Sigmoid colon (tissue), 6 donors: ENCODE measurements at regions not wholly inside any gene's neighbourhood (a gene's known extent, or its start where the extent isn't known, plus 50 kb on each side); places are given as distances from the start of the nearest gene placed in this dataset.

ENCODE experiments used
- DNase-seq: peaks from one replicate; pipeline ENCODE4 v3.0.0-alpha.2; 2019
- H3K27ac ChIP-seq, 4 donors: fragments of 200-600 bp; sonication (generic); one replicate each; pipeline ENCODE4 v1.5.1; 2016 to 2019; ENCODE audit warnings: mild to moderate bottlenecking in 1 of 4
- H3K27me3 ChIP-seq, 3 donors: fragments of 200-600 bp; sonication (generic); one replicate each; pipeline ENCODE4 v1.5.1; 2019; ENCODE audit warnings: mild to moderate bottlenecking in 1 of 3
- H3K36me3 ChIP-seq, 4 donors: fragments of 200-600 bp; sonication (generic); one replicate each; pipeline ENCODE4 v1.5.1; 2016 to 2019
- H3K4me1 ChIP-seq, 4 donors: fragments of 200-600 bp; sonication (generic); one replicate each; pipeline ENCODE4 v1.5.1; 2017 to 2019
- H3K4me3 ChIP-seq, 4 donors: fragments of 200-600 bp; sonication (generic); one replicate each; pipeline ENCODE4 v1.5.1; 2017 to 2019; ENCODE audit warnings: mild to moderate bottlenecking in 2 of 4, moderate library complexity in 1 of 4
- H3K9me3 ChIP-seq, 4 donors: fragments of 200-600 bp in 3 of 4; sonication (generic) in 3 of 4; one replicate each; pipeline versions ENCODE4 v1.5.1 to v1.6.1; 2013 to 2019
- CTCF ChIP-seq, 4 experiments: fragments of 450-650 bp in 3 of 4; fragments of 200-600 bp in 1 of 4; IDR thresholded peaks; one replicate each; pipeline ENCODE4 v1.5.1; 2016 to 2019; ENCODE audit warnings: antibody characterized with exemption in 4 of 4, mild to moderate bottlenecking in 3 of 4, moderate library complexity in 2 of 4
- EP300 ChIP-seq, 4 donors: sonication (generic); formaldehyde crosslinking; IDR thresholded peaks; one replicate each; pipeline ENCODE4 v1.6.1; 2017; ENCODE audit warnings: antibody characterized with exemption in 4 of 4
- POLR2A ChIP-seq, 2 donors: fragments of 450-650 bp; IDR thresholded peaks; one replicate each; pipeline ENCODE4 v1.6.1; 2016; ENCODE audit warnings: antibody characterized with exemption in 2 of 2, mild to moderate bottlenecking in 2 of 2, moderate library complexity in 2 of 2
- POLR2AphosphoS5 ChIP-seq, 4 donors: sonication (generic); formaldehyde crosslinking; IDR thresholded peaks; one replicate each; pipeline ENCODE4 v1.6.1; 2017; ENCODE audit warnings: antibody characterized with exemption in 4 of 4
- WGBS, 2 donors: extraction: QIAGEN DNeasy Blood & Tissue Kit; methylation state at CpG; one replicate each; pipeline ENCODE4 v1.1.7; 2013; 5-methylcytosine and 5-hydroxymethylcytosine counted together
- intact Hi-C: fragments of 100-400 bp; cut with DNase I; formaldehyde crosslinking; loops from one replicate; pipeline ENCODE4 v1.15.1; 2023
- donor health status: healthy with polysubstance abuse.
- donor health status: healthy.

GRCh38 chr7:121493553-121493952 is 97.4 kb upstream of the FAM3C start:
- no peaks in the 10 kb centered on the region for H3K4me1 ChIP-seq
- H3K27me3 ChIP-seq = no peaks in the 10 kb centered on the region
- H3K27ac ChIP-seq = no peak overlapping the region
- H3K36me3 ChIP-seq = no peaks in the 10 kb centered on the region
- no peak overlapping the region for H3K4me3 ChIP-seq
- intact Hi-C loops = no loop called here
- no peak for DNase-seq
- 11 to 41% methylated on average over 1 of the region's 1 CpG for WGBS, 2 donors
- no peak for TF ChIP-seq CTCF (IDR thresholded peaks at IDR 0.05)
- no peak for TF ChIP-seq POLR2AphosphoS5 (IDR thresholded peaks at IDR 0.05)
- TF ChIP-seq POLR2A (IDR thresholded peaks at IDR 0.05) = no peak
- TF ChIP-seq EP300 (IDR thresholded peaks at IDR 0.05) = no peak
- H3K9me3 ChIP-seq = no peaks in the 10 kb centered on the region

- no peak overlapping the region for H3K4me3 ChIP-seq
- DNase-seq = no peak
- no peak overlapping the region for H3K27ac ChIP-seq
- TF ChIP-seq POLR2A (IDR thresholded peaks at IDR 0.05) (no peak), CTCF (IDR thresholded peaks at IDR 0.05) (no peak), EP300 (IDR thresholded peaks at IDR 0.05) (no peak), POLR2AphosphoS5 (IDR thresholded peaks at IDR 0.05) (no peak)
- no peaks in the 10 kb centered on the region for H3K36me3 ChIP-seq
- H3K4me1 ChIP-seq = peaks cover 0 to 18% (median 17%) of the 10 kb centered on the region in 4 donors
- no peaks in the 10 kb centered on the region for H3K9me3 ChIP-seq
- 88 to 92% methylated on average over 5 of the region's 5 CpGs for WGBS, 2 donors
- H3K27me3 ChIP-seq = no peaks in the 10 kb centered on the region
- intact Hi-C loops = no loop called here
Observed at GRCh38 chr7:121490309-121490708, 94.2 kb upstream of the FAM3C start.

GRCh38 chr7:121489440-121489839 is 93.3 kb upstream of the FAM3C start:
- Histone ChIP-seq H3K27ac (no peak overlapping the region), H3K27me3 (no peaks in the 10 kb centered on the region), H3K36me3 (no peaks in the 10 kb centered on the region), H3K9me3 (no peaks in the 10 kb centered on the region), H3K4me3 (no peak overlapping the region), H3K4me1 (peaks cover 0 to 23% (median 21%) of the 10 kb centered on the region in 4 donors)
- no peak for TF ChIP-seq CTCF (IDR thresholded peaks at IDR 0.05)
- no peak for TF ChIP-seq POLR2AphosphoS5 (IDR thresholded peaks at IDR 0.05)
- TF ChIP-seq EP300 (IDR thresholded peaks at IDR 0.05) = no peak
- TF ChIP-seq POLR2A (IDR thresholded peaks at IDR 0.05) = no peak
- intact Hi-C loops = loop anchor here (5.0 kb wide), 1 partner anchor 52 kb away; no protein-coding TSS in a partner anchor
- 87 to 88% methylated on average over 2 of the region's 2 CpGs for WGBS, 2 donors
- no peak for DNase-seq

GRCh38 chr7:121488111-121488650 is 92.1 kb upstream of the FAM3C start:
- intact Hi-C loops = loop anchor here (5.0 kb wide), 1 partner anchor 51 kb away; no protein-coding TSS in a partner anchor
- Histone ChIP-seq H3K4me3 (no peak overlapping the region), H3K4me1 (peaks cover 0 to 23% (median 21%) of the 10 kb centered on the region in 4 donors), H3K9me3 (no peaks in the 10 kb centered on the region), H3K27ac (no peak overlapping the region), H3K27me3 (no peaks in the 10 kb centered on the region), H3K36me3 (no peaks in the 10 kb centered on the region)
- TF ChIP-seq EP300 (IDR thresholded peaks at IDR 0.05) (no peak), CTCF (IDR thresholded peaks at IDR 0.05) (no peak), POLR2AphosphoS5 (IDR thresholded peaks at IDR 0.05) (no peak), POLR2A (IDR thresholded peaks at IDR 0.05) (no peak)
- WGBS, 2 donors = 89 to 90% methylated on average over 3 of the region's 3 CpGs
- no peak for DNase-seq

- Histone ChIP-seq H3K4me3 (no peak overlapping the region), H3K9me3 (no peaks in the 10 kb centered on the region), H3K27me3 (no peaks in the 10 kb centered on the region), H3K4me1 (peaks cover 0 to 28% (median 21%) of the 10 kb centered on the region in 4 donors), H3K27ac (peak overlapping the region in 2 of 4 donors; percentile 67 to 70), H3K36me3 (no peaks in the 10 kb centered on the region)
- no peak for TF ChIP-seq CTCF (IDR thresholded peaks at IDR 0.05)
- no peak for TF ChIP-seq POLR2A (IDR thresholded peaks at IDR 0.05)
- TF ChIP-seq POLR2AphosphoS5 (IDR thresholded peaks at IDR 0.05) = no peak
- no peak for TF ChIP-seq EP300 (IDR thresholded peaks at IDR 0.05)
- no peak for DNase-seq
- 87 to 89% methylated on average over 1 of the region's 1 CpG for whole genome bisulfite sequencing, 2 donors
- intact Hi-C loops = loop anchor here (5.0 kb wide), 1 partner anchor 49 kb away; no protein-coding TSS in a partner anchor
Observed at GRCh38 chr7:121486590-121486989, 90.5 kb upstream of the FAM3C start.
